H7 (cell line): ENCODE measurements at regions not wholly inside any gene's neighbourhood (a gene's known extent, or its start where the extent isn't known, plus 50 kb on each side); places are given as distances from the start of the nearest gene placed in this dataset.
"Not testable (repeated sequence)": the region's sequence is repeated elsewhere in the genome, so short reads cannot be mapped to it uniquely, and the experiment has no call there.

Experiments used
- DNase-seq: peaks from one replicate; pipeline ENCODE4 v3.0.0; 2012
- H3K27me3 ChIP-seq: 2 replicates; pipeline ENCODE4 v1.6.0; 2011; ENCODE audit warnings: mild to moderate bottlenecking, low read length; ENCODE audit not compliant: control insufficient read depth, insufficient read depth
- H3K36me3 ChIP-seq: replicated peaks from 2 replicates; pipeline ENCODE4 v1.5.1; 2011; ENCODE audit warnings: low read length; ENCODE audit not compliant: control insufficient read depth, insufficient read depth
- H3K4me3 ChIP-seq: 2 replicates; pipeline ENCODE4 v1.5.1; 2011; ENCODE audit warnings: low read depth, mild to moderate bottlenecking, control low read depth, low read length, moderate library complexity; ENCODE audit not compliant: insufficient read depth

DNA sequence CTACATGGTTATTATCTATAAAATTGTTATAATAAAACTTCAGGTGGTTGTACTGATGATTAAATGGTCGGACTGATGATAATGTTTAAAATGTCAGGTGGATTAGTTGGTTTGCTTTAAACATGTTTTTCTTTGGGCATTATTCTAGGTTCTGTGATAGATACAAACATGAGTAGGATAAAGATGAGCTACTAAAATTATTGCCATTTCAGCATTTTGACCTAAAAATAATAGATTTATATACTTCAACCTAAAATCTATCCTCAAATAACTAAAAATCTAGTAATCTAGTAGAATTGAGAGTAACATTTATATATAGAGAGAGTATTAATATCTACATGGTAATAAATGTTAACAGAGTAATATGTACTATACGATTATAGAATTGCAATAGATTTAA, 241.7 kb upstream of the CDH8 start:
- Histone ChIP-seq H3K36me3 (no peaks in the 10 kb centered on the region), H3K27me3 (no peaks in the 10 kb centered on the region), H3K4me3 (no peak overlapping the region)
- no peak for DNase-seq

DNA sequence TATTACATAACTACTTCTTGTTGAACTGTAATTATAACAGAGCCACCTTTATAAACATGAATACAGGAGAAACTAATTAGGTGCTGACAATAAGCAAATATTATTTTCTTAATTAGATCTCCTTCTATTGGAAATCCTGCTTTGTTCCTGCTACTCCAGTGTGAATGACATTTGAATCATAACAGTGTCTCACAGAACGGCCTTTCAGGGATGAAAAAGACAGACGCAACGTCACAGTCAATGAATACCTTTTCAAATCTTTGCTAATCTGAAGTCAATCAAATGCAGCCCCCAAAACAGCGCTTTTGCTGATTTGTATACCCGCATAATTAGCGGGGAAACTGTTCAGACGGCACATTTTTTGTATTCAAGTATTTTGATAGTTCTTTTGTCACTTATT, 240.4 kb upstream of the CDH8 start:
- no peak for DNase-seq
- H3K4me3 ChIP-seq, result no peak overlapping the region
- no peaks in the 10 kb centered on the region for H3K36me3 ChIP-seq
- H3K27me3 ChIP-seq, result no peaks in the 10 kb centered on the region

DNA sequence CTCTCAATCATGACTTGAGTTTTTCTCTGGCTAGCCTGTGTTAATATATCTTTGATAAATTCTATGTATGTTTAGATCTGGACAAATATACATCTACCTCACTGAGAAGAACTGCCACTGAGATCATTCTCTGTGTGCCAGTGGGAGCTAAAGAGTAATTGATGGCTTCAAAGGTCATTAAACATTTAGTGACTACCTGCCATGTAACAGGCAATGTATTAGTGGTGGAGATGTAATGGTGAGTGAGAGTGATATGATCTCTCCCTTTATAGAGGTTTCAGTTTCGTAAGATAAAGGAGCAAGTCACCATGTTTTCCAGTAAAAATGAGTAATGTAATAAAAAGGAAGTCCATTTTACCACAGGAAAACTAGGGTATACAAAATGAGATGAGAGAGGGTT, 235.8 kb upstream of the CDH8 start:
- no peak overlapping the region for H3K4me3 ChIP-seq
- H3K36me3 ChIP-seq, result no peaks in the 10 kb centered on the region
- no peaks in the 10 kb centered on the region for H3K27me3 ChIP-seq
- no peak for DNase-seq

DNA sequence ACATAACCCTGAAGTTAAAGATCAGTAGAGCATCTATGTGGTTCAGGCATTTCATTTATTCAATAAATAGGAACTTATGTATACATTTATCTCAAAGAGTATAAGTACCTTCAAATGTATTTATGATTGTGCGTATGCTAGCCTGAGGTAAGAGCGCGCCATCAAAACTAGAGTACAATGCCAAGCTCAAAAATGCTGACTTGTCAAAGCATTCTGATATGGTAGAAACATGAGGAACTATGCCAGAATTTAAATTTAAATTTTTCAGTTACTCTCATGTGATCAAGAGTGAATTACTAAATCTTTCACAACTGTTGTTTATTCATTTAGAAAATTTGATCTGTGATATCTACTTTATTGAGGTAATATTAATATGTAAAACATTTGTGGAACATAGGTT, 225.5 kb upstream of the CDH8 start:
- no peak for DNase-seq
- Histone ChIP-seq H3K27me3 (no peaks in the 10 kb centered on the region), H3K36me3 (no peaks in the 10 kb centered on the region), H3K4me3 (no peak overlapping the region)

DNA sequence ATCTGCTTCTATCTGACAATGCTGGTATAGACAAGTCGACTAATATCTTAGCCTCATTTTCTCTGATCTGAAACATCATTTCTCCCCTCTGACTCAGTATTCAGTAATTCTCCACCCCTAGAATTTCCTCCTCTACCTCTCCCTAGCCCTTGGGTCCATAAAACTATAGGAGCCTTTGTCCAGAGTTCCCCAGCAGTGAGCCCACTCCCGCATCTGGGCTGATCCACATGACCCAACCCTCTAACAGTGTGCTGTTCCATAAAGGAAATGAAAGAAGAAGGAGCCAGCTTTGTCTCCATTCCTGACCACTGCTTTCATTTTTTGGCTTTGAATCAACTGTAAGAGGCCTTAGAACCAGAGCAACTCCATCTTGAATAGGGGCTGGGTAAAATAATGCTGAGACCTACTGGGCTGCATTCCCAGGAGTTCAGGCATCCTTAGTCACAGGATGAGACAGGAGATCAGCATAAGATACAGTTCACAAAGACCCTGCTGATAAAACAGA, 222.7 kb upstream of the CDH8 start:
- not testable (repeated sequence) for H3K27me3 ChIP-seq, H3K36me3 ChIP-seq, H3K4me3 ChIP-seq, DNase-seq

DNA sequence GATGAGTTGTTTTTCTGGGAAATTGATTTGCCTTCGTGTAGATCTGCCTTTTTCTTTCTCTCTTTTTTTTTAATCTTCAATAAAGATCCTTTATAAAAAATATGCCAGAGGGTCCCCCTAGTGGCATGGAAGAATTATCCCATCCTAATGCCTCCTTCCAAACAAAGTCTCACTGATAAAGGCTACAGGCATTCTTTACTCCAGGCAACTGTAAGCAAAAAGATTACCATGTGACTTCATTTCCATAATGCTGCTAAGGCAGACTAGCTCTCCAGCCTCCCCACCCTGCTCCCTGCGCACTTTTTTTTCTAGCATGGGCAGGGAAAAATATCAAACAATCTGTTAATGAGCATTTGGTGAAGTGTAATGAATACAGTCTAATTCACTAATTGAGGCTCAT, 220.2 kb upstream of the CDH8 start:
- H3K27me3 ChIP-seq, result no peaks in the 10 kb centered on the region
- no peaks in the 10 kb centered on the region for H3K36me3 ChIP-seq
- no peak for DNase-seq
- no peak overlapping the region for H3K4me3 ChIP-seq

DNA sequence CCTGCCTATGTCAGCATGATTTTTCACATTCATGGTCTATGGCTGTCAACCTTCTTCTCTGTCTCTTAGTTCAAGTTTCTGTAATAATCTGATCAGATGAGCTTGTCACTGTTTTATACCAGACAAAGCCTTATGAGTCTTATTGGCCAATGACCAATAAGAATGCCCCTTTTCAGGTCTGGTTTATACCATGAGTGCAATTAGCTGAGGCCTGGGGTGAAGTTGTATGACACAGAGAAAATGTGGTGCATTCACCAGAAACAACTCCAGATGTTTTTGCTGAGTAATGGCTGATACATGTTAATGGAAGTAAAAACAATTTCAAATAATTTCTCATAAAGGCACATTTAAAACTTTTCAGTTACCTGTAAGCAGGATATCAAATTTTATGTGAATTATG, 218.6 kb upstream of the CDH8 start:
- no peak overlapping the region for H3K4me3 ChIP-seq
- H3K27me3 ChIP-seq, result no peaks in the 10 kb centered on the region
- DNase-seq, result no peak
- no peaks in the 10 kb centered on the region for H3K36me3 ChIP-seq

DNA sequence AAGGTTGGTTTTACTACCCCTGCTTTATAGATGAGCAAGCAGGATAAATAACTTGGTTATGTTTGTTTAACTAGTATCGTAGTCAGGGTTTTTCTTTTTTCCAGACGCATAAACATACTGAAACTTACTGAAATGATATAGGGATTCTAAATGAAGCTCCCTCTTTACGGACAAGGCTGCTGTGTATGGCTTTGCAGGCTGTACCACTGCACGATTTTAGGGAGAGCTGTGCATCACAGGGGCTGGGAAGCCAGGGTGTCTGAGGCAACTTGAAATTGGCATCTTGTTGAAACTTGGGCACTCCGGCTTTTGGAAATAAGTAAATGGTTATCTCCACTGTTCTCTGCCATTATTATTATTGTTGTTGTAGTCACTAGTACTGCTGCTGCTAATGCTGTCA, 218.1 kb upstream of the CDH8 start:
- DNase-seq, result no peak
- H3K27me3 ChIP-seq, result no peaks in the 10 kb centered on the region
- H3K36me3 ChIP-seq, result no peaks in the 10 kb centered on the region
- no peak overlapping the region for H3K4me3 ChIP-seq

DNA sequence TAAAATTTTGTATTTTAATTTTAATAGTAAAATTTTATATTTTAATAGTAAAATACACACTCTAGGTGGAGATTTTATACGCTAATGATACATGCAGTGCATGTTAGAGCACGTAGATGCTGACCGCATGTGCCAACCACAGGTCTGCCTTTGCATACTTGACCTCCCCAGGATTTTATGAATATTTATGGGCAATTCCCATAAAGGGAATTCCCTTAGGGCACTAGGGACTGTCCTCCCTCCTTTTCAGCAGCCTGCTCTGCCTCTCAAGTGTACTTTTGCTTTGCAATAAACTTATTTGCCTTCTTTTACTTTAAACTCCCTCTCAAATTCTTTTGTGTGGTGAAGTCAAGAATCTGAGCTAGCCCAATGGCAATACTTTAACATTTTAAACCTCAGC, 217.7 kb upstream of the CDH8 start:
- Histone ChIP-seq H3K27me3 (no peaks in the 10 kb centered on the region), H3K4me3 (no peak overlapping the region), H3K36me3 (no peaks in the 10 kb centered on the region)
- no peak for DNase-seq

DNA sequence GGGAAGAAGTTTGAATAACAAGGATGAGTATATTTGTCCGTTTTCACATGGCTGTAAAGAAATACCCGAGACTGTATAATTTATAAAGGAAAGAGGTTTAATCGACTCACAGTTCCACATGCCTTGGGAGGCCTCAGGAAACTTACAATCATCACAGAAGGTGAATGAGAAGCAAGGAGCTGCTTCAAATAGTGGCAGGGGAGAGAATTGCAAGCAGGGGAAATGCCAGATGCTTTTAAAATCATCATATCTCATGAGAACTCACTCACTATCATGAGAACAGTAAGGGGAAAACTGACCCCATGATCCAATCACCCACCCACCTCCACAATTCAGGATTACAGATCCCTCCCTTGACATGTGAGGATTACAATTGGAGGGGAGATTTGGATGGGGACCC, 212.8 kb upstream of the CDH8 start:
- Histone ChIP-seq H3K4me3 (no peak overlapping the region), H3K36me3 (no peaks in the 10 kb centered on the region), H3K27me3 (no peaks in the 10 kb centered on the region)
- DNase-seq, result no peak

DNA sequence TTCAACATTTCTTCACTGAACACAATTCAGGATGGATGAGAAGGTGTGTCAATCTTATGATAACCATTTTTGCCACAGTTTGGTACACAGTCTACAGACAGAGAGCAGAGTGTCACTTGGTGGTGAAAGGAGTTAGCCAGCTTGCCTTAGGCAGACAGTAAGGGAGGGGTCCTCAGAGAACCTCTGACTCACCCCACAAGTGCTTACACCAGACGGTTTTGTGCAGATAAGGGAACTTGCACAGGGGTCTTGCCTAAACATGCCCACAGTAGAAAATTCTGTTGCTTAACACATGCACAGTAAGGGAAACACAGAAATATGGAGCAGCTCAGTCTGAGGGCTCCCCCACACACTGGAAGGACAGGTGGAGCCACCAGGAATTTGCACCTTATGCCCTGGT, 204.5 kb upstream of the CDH8 start:
- DNase-seq, result no peak
- Histone ChIP-seq H3K27me3 (no peaks in the 10 kb centered on the region), H3K36me3 (no peaks in the 10 kb centered on the region), H3K4me3 (no peak overlapping the region)

DNA sequence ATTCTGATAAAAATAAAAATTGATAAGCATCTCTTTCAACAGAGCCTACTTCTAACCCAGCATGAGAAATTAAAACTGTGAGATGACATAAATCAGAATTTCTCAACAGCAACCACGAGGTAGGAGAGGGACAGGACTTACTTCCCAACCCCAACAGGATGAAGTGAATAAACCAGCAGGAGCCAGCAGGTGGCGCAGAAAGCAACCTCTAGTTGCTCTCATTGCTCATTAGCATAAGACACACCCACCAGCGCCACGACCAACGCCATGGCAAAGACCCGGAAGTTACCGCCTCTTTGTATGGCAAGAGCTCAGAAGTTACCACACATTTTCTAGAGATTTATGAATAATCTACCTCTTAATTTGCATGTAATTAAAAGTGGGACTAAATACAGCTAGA, 189.4 kb upstream of the CDH8 start:
- DNase-seq, result peak; percentile 35
- Histone ChIP-seq H3K36me3 (no peaks in the 10 kb centered on the region), H3K4me3 (no peak overlapping the region), H3K27me3 (no peaks in the 10 kb centered on the region)

DNA sequence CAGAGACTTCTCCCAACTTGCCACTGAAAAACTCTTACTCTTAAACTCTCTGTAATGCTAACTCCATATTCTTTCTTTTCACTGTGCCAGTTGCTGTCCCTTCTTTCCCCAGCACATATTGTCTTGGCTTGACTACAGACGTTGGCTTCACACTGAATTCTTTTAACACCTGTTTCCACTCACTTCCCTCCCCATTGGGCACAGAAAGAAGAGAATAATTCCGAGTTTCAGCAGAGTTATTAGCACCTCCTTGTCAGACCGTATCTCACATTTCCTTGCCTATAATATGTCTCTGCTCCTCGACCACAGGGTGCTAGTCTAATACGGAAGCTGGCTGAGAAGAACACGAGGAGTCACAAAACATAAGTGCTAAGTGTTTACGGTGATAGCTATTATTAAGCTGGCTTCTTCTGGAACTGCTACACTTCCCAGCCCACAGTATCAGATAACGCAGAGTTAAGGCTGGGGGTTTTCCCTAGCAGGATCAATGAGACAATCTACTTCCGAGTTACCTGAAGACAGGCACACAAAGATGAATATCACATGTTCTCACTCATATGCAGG, 188.5 kb upstream of the CDH8 start:
- H3K4me3 ChIP-seq, result no peak overlapping the region
- no peaks in the 10 kb centered on the region for H3K36me3 ChIP-seq
- H3K27me3 ChIP-seq, result no peaks in the 10 kb centered on the region
- no peak for DNase-seq

DNA sequence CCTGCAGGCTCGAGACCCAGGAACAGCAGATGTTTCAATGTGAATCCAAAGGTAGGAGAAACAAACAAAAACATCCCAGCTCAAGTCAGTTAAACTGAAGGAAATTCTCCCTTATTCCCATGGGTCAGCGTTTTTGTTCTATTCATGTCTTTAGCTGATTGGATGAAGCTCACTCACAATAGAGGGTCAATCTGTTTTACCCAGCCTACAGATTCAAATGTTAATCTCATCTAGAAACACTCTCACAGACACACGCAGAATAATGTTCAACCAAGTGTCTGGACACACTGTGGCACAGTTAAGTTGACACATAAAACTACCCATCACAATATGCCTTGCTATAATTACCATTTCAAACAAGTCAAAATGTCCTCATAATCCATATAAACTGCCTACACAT, 180.6 kb upstream of the CDH8 start:
- DNase-seq, result no peak
- no peak overlapping the region for H3K4me3 ChIP-seq
- no peaks in the 10 kb centered on the region for H3K27me3 ChIP-seq

DNA sequence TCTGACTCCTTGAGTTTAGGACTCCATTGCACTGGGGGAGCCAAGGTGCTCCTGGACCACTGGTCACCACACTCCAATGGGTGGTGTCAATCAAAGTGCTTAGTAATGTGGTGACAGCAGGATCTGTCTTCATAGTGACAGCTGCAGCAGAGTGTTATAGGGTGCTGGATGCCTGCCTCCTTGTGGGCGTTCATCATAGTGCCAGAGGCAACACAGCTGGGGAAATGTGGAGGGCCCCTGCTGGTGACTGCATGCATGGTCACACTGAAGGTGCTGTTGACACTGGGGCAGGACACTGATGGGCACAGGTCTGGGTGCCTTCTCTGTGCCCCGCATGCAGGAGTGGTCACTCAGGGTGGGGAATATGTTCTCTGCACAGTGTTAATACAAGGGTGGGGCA, 177.5 kb upstream of the CDH8 start:
- Histone ChIP-seq H3K4me3 (no peak overlapping the region), H3K27me3 (no peaks in the 10 kb centered on the region), H3K36me3 (no peaks in the 10 kb centered on the region)
- DNase-seq, result peak; percentile 45

More for the DNA sequence above, 180.6 kb upstream of the CDH8 start:
- no peaks in the 10 kb centered on the region for H3K36me3 ChIP-seq

DNA sequence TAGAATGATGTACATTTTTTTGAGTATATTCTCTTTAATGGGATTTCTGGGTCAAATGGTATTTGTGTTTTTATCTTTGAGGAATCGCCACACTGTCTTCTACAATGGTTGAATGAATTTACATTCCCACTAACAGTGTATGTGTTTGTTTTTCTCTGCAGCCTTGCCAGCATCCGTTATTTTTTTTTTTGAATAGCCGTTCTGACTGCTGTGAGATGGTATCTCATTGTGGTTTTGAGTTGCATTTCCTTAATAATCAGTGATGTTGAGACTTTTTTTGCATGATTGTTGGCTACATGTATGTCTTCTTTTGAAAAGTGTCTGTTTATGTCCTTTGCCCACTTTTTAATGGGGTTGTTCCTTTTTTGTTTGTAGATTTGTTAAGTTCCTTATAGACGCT, 172.7 kb upstream of the CDH8 start:
- no peak for DNase-seq
- H3K36me3 ChIP-seq, result no peaks in the 10 kb centered on the region
- H3K27me3 ChIP-seq, result no peaks in the 10 kb centered on the region
- no peak overlapping the region for H3K4me3 ChIP-seq
